Colonic mucosa (tissue), 4 donors: ENCODE measurements at regions not wholly inside any gene's neighbourhood (a gene's known extent, or its start where the extent isn't known, plus 50 kb on each side); places are given as distances from the start of the nearest gene placed in this dataset.
"Not testable (repeated sequence)": the region's sequence is repeated elsewhere in the genome, so short reads cannot be mapped to it uniquely, and the experiment has no call there.

Source experiments
- DNase-seq: peaks from one replicate; pipeline ENCODE4 v3.0.0-alpha.2; 2020
- H3K27ac ChIP-seq: fragments of 200-600 bp; one replicate; pipeline ENCODE4 v1.8.0; 2021
- H3K27me3 ChIP-seq: fragments of 200-600 bp; one replicate; pipeline ENCODE4 v1.8.0; 2021
- H3K36me3 ChIP-seq: fragments of 200-600 bp; one replicate; pipeline ENCODE4 v1.8.0; 2021
- H3K4me1 ChIP-seq: fragments of 200-600 bp; one replicate; pipeline ENCODE4 v1.8.0; 2021; ENCODE audit warnings: mild to moderate bottlenecking
- H3K4me3 ChIP-seq: fragments of 200-600 bp; one replicate; pipeline ENCODE4 v1.8.0; 2021
- H3K9ac ChIP-seq, 2 donors: one replicate each; pipeline ENCODE4 v1.7.0; 2013; ENCODE audit warnings: control low read depth in 2 of 2, low read depth in 2 of 2, low read length in 2 of 2
- H3K9me3 ChIP-seq: fragments of 200-600 bp; one replicate; pipeline ENCODE4 v1.8.0; 2021
- intact Hi-C: fragments of 100-400 bp; cut with DNase I; formaldehyde crosslinking; loops from one replicate; pipeline ENCODE4 v1.14.1; 2022
- TF ChIP-seq, protein P1 (sequence below): fragments of 200-600 bp; IDR thresholded peaks from one replicate; pipeline ENCODE4 v1.8.0; 2022; ENCODE audit warnings: antibody characterized with exemption, mild to moderate bottlenecking
- donor health status: healthy.
- donor health status: DM: no; HTN: no; CAD: no.
- donor health status: DM: no; HTN: no; CAD: no.

GRCh38 chr9:115445655-115446054, 327.7 kb upstream of the TNC start:
- Histone ChIP-seq H3K4me1 (no peaks in the 10 kb centered on the region), H3K27me3 (no peaks in the 10 kb centered on the region), H3K9me3 (no peaks in the 10 kb centered on the region), H3K27ac (no peak overlapping the region), H3K9ac (no peak overlapping the region), H3K36me3 (no peaks in the 10 kb centered on the region), H3K4me3 (no peak overlapping the region)
- intact Hi-C loops: no loop called here
- DNase-seq: no peak
- TF ChIP-seq, protein P1, sequence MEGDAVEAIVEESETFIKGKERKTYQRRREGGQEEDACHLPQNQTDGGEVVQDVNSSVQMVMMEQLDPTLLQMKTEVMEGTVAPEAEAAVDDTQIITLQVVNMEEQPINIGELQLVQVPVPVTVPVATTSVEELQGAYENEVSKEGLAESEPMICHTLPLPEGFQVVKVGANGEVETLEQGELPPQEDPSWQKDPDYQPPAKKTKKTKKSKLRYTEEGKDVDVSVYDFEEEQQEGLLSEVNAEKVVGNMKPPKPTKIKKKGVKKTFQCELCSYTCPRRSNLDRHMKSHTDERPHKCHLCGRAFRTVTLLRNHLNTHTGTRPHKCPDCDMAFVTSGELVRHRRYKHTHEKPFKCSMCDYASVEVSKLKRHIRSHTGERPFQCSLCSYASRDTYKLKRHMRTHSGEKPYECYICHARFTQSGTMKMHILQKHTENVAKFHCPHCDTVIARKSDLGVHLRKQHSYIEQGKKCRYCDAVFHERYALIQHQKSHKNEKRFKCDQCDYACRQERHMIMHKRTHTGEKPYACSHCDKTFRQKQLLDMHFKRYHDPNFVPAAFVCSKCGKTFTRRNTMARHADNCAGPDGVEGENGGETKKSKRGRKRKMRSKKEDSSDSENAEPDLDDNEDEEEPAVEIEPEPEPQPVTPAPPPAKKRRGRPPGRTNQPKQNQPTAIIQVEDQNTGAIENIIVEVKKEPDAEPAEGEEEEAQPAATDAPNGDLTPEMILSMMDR: no peak

DNA sequence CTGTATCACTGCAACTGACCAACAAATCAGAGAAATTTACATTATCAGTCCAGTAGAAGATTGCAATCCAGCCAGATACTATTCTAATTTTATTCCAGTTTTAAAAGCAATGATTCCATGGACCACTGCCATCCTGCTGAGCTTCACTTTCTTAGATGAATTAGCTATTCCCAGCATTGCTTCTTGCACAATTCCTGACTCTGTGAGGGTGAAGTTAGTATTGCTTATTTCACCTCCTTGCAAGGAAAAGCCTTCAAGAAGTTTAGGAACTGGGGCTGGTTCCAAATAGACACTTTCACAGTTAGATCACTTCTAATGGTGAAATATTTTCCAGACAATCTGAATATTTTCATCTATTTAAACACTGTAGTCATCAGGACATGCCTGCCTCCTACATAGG, 338.6 kb upstream of the TNC start:
- Histone ChIP-seq H3K9me3 (no peaks in the 10 kb centered on the region), H3K27me3 (no peaks in the 10 kb centered on the region), H3K27ac (no peak overlapping the region), H3K4me3 (no peak overlapping the region), H3K9ac (no peak overlapping the region), H3K4me1 (no peaks in the 10 kb centered on the region), H3K36me3 (no peaks in the 10 kb centered on the region)
- no peak for DNase-seq
- intact Hi-C loops: no loop called here
- TF ChIP-seq, protein P1: no peak

- H3K27me3 ChIP-seq: no peaks in the 10 kb centered on the region
- no peak for DNase-seq
- no peaks in the 10 kb centered on the region for H3K36me3 ChIP-seq
- no peaks in the 10 kb centered on the region for H3K9me3 ChIP-seq
- no peak overlapping the region for H3K9ac ChIP-seq
- H3K4me3 ChIP-seq: no peak overlapping the region
- no peak overlapping the region for H3K27ac ChIP-seq
- TF ChIP-seq, protein P1: no peak
- H3K4me1 ChIP-seq: no peaks in the 10 kb centered on the region
- intact Hi-C loops: no loop called here
Observed at GRCh38 chr9:115461280-115461679, 343.3 kb upstream of the TNC start.

- Histone ChIP-seq H3K4me1 (no peaks in the 10 kb centered on the region), H3K9me3 (no peaks in the 10 kb centered on the region), H3K27me3 (no peaks in the 10 kb centered on the region), H3K4me3 (no peak overlapping the region), H3K36me3 (no peaks in the 10 kb centered on the region), H3K27ac (no peak overlapping the region), H3K9ac (no peak overlapping the region)
- TF ChIP-seq, protein P1: no peak
- intact Hi-C loops: no loop called here
- DNase-seq: no peak
Observed at GRCh38 chr9:115462623-115463022, 344.7 kb upstream of the TNC start.

DNA sequence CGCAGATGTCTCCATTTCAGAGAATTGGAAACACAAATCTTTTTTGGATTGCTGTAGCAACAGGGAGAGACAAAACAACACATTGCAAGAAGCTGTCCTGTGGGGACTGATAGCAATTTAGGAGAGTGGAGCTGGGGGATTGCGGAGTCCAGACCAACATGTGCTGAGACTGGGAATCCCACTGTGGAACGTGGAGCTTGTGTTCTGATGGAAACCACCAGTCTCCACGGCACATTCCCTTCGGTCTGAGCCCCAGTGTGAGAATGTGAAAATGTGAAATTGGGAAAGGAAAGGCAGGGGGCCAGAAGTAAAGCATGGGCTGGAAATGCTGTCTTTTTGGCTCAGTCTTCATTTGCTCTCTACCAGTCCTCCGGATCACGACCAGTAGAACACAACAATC, 348.8 kb upstream of the TNC start:
- H3K4me3 ChIP-seq: no peak overlapping the region
- no peak for DNase-seq
- no peaks in the 10 kb centered on the region for H3K36me3 ChIP-seq
- TF ChIP-seq, protein P1: no peak
- H3K27me3 ChIP-seq: no peaks in the 10 kb centered on the region
- no peak overlapping the region for H3K27ac ChIP-seq
- H3K4me1 ChIP-seq: no peaks in the 10 kb centered on the region
- intact Hi-C loops: no loop called here
- H3K9me3 ChIP-seq: no peaks in the 10 kb centered on the region
- no peak overlapping the region for H3K9ac ChIP-seq

DNA sequence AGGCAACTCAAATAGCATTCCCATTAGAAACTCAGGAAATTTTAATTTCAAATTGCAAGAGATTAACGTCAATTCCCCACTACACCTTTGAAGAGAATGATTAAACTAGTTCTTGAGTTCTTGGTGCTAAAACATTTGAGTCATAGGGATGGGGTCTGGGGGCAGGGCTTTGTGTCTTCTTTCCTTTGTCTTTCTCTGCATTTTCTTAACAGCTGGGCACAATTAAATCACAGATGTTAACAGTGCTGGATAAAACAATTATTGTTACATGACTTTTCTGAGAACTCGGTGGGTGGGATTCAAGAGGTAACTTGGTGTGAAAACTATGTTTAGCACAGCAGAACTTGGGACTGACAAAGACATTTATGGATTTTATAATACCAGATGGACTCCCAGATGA, 351.9 kb upstream of the TNC start:
- Histone ChIP-seq H3K4me1 (no peaks in the 10 kb centered on the region), H3K9me3 (no peaks in the 10 kb centered on the region), H3K27me3 (no peaks in the 10 kb centered on the region), H3K4me3 (no peak overlapping the region), H3K9ac (no peak overlapping the region), H3K27ac (no peak overlapping the region), H3K36me3 (no peaks in the 10 kb centered on the region)
- no peak for DNase-seq
- intact Hi-C loops: no loop called here
- TF ChIP-seq, protein P1: no peak

GRCh38 chr9:115473032-115473431, 355.1 kb upstream of the TNC start:
- H3K9ac ChIP-seq, DNase-seq, H3K9me3 ChIP-seq, H3K27me3 ChIP-seq, H3K27ac ChIP-seq, H3K4me3 ChIP-seq, intact Hi-C loops, H3K36me3 ChIP-seq, H3K4me1 ChIP-seq: not testable (repeated sequence)
